HCT116 (cell line): ENCODE measurements at regions not wholly inside any gene's neighbourhood (a gene's known extent, or its start where the extent isn't known, plus 50 kb on each side); places are given as distances from the start of the nearest gene placed in this dataset.
"Not testable (repeated sequence)": the region's sequence is repeated elsewhere in the genome, so short reads cannot be mapped to it uniquely, and the experiment has no call there.

Source experiments
- ATAC-seq: fragments of 200-7000 bp; cut with Tn5 transposase; 2 replicates; pipeline ENCODE4 v1.9.1; 2020; ENCODE audit warnings: mild to moderate bottlenecking, moderate library complexity
- BruUV-seq: library from RNA; stranded (reverse); fragments of 400-500 nt; replicated peaks from 2 replicates; lab custom pipeline; 2021; lab: Mats Ljungman, UMichigan
- CTCF ChIA-PET: fragments of 300-600 bp; sonication (Branson Sonifier 250); formaldehyde crosslinking; loops from one replicate; lab custom pipeline; 2021; ENCODE audit warnings: antibody characterized with exemption; lab: Charles Lee
- POLR2A ChIA-PET: fragments of 300-600, 350-600 bp; sonication (Branson Sonifier 250); formaldehyde crosslinking; loops from one replicate; lab custom pipeline; 2021; ENCODE audit warnings: antibody characterized with exemption; lab: Charles Lee
- RAD21 ChIA-PET, 2 experiments: fragments of 300-600 bp; sonication (Branson Sonifier 250); formaldehyde crosslinking; loops; one replicate each; lab custom pipeline; 2023; ENCODE audit warnings: low total read pairs in 2 of 2; ENCODE audit not compliant: uncharacterized antibody in 2 of 2, unreplicated experiment in 2 of 2, low non-redundant PET in 1 of 2; lab: Charles Lee
- DNase-seq: peaks from one replicate; pipeline ENCODE4 v3.0.0-alpha.2; 2010; ENCODE audit warnings: low read depth, low spot score
- H2AFZ ChIP-seq: fragments of 200-600 bp; shearing (Covaris generic), sonication (generic); 2 replicates; pipeline ENCODE4 v1.6.1; 2017; ENCODE audit warnings: low read depth, mixed run types, mixed read lengths, antibody characterized with exemption, low read length; ENCODE audit not compliant: poor library complexity, severe bottlenecking
- H3K27ac ChIP-seq: 2 replicates; pipeline ENCODE4 v1.5.1; 2012; ENCODE audit warnings: low read depth, low read length
- H3K27me3 ChIP-seq: fragments of 200-600 bp; sonication (generic); 2 replicates; pipeline ENCODE4 v1.6.1; 2016; ENCODE audit warnings: mixed run types, low read length, mixed read lengths; ENCODE audit not compliant: insufficient read depth
- H3K36me3 ChIP-seq, 2 experiments: fragments of 200-500 bp in 1 of 2; fragments of 200-600 bp in 1 of 2; sonication (Bioruptor generic) in 1 of 2; sonication (generic) in 1 of 2; 2 replicates each; pipeline versions ENCODE4 v1.5.1 to v1.6.1; 2014 to 2016; ENCODE audit warnings: low read length in 2 of 2, inconsistent platforms in 1 of 2, mixed read lengths in 1 of 2, mixed run types in 1 of 2; ENCODE audit not compliant: insufficient read depth in 2 of 2, control insufficient read depth in 1 of 2
- H3K4me1 ChIP-seq, 2 experiments: fragments of 200-600 bp in 1 of 2; sonication (generic) in 1 of 2; 2 replicates each; pipeline versions ENCODE4 v1.5.1 to v1.6.1; 2012 to 2017; ENCODE audit warnings: low read length in 2 of 2, inconsistent platforms in 1 of 2, mild to moderate bottlenecking in 1 of 2, mixed read lengths in 1 of 2, mixed run types in 1 of 2, moderate library complexity in 1 of 2; ENCODE audit not compliant: insufficient read depth in 2 of 2, control insufficient read depth in 1 of 2
- H3K4me2 ChIP-seq: fragments of 200-600 bp; sonication (generic); 2 replicates; pipeline ENCODE4 v1.6.1; 2017; ENCODE audit warnings: mixed run types, low read length, mixed read lengths
- H3K4me3 ChIP-seq, 2 experiments: fragments of 200-600 bp in 1 of 2; sonication (generic) in 1 of 2; replicated peaks in 1 of 2; 2 replicates each; pipeline ENCODE4 v1.5.1; 2011 to 2016; ENCODE audit warnings: low read length in 2 of 2, control low read depth in 1 of 2, low read depth in 1 of 2, mild to moderate bottlenecking in 1 of 2, mixed read lengths in 1 of 2, mixed run types in 1 of 2
- H3K79me2 ChIP-seq: fragments of 200-600 bp; sonication (generic); 2 replicates; pipeline ENCODE4 v1.6.1; 2017; ENCODE audit warnings: mild to moderate bottlenecking, mixed run types, low read length, moderate library complexity, mixed read lengths; ENCODE audit not compliant: insufficient read depth
- H3K9ac ChIP-seq: fragments of 200-600 bp; sonication (generic); 2 replicates; pipeline ENCODE4 v1.6.1; 2016; ENCODE audit warnings: low read length, mixed read lengths
- H3K9me2 ChIP-seq: fragments of 200-600 bp; sonication (generic), shearing (Covaris generic); 2 replicates; pipeline ENCODE4 v1.6.1; 2017; ENCODE audit warnings: mixed run types, mild to moderate bottlenecking, moderate library complexity; ENCODE audit not compliant: insufficient read depth
- H3K9me3 ChIP-seq, 2 experiments: fragments of 200-500 bp in 1 of 2; fragments of 200-600 bp in 1 of 2; sonication (Bioruptor generic) in 1 of 2; sonication (generic) in 1 of 2; 2 replicates each; pipeline ENCODE4 v1.6.1; 2014 to 2017; ENCODE audit warnings: low read length in 2 of 2, mixed read lengths in 2 of 2, inconsistent platforms in 1 of 2, low read depth in 1 of 2, mild to moderate bottlenecking in 1 of 2, mixed run types in 1 of 2, moderate library complexity in 1 of 2; ENCODE audit not compliant: control insufficient read depth in 1 of 2, insufficient read depth in 1 of 2
- H4K20me1 ChIP-seq: fragments of 200-600 bp; sonication (generic), shearing (Covaris generic); 2 replicates; pipeline ENCODE4 v1.6.1; 2017; ENCODE audit warnings: mixed run types, mild to moderate bottlenecking, moderate library complexity; ENCODE audit not compliant: insufficient read depth
- CBX3 ChIP-seq: IDR thresholded peaks from 2 replicates; pipeline ENCODE4 v1.6.1; 2012; ENCODE audit warnings: low read depth
- EGR1 ChIP-seq: IDR thresholded peaks from 2 replicates; pipeline ENCODE4 v1.6.1; 2012; ENCODE audit warnings: low read depth
- ELF1 ChIP-seq: IDR thresholded peaks from 2 replicates; pipeline ENCODE4 v1.6.1; 2012; ENCODE audit warnings: low read depth, borderline replicate concordance
- EZH2 ChIP-seq: fragments of 200-600 bp; sonication (generic); IDR thresholded peaks from 2 replicates; pipeline ENCODE4 v1.6.1; 2017; ENCODE audit warnings: antibody characterized with exemption, mixed run types
- EZH2phosphoT487 ChIP-seq: fragments of 200-600 bp; IDR thresholded peaks from 2 replicates; pipeline ENCODE4 v1.6.1; 2018; ENCODE audit warnings: antibody characterized with exemption, borderline replicate concordance
- POLR2A ChIP-seq: IDR thresholded peaks from 2 replicates; pipeline ENCODE4 v1.7.0; 2011; ENCODE audit warnings: borderline replicate concordance; ENCODE audit not compliant: insufficient read depth, insufficient read length; ENCODE audit errors: extremely low read depth
- POLR2AphosphoS5 ChIP-seq: IDR thresholded peaks from 2 replicates; pipeline ENCODE4 v1.6.1; 2011; ENCODE audit warnings: mild to moderate bottlenecking, low read depth, low read length, moderate library complexity
- RAD21 ChIP-seq: IDR thresholded peaks from 2 replicates; pipeline ENCODE4 v1.6.1; 2012; ENCODE audit warnings: low read depth, mild to moderate bottlenecking
- SIN3A ChIP-seq: IDR thresholded peaks from 2 replicates; pipeline ENCODE4 v1.6.1; 2012; ENCODE audit warnings: low read depth
- YY1 ChIP-seq: IDR thresholded peaks from 2 replicates; pipeline ENCODE4 v1.6.1; 2011; ENCODE audit warnings: low read length, low read depth, moderate library complexity, mild to moderate bottlenecking; ENCODE audit not compliant: insufficient replicate concordance; ENCODE audit errors: extremely low read depth
- ZFX ChIP-seq: fragments of 450-650 bp; IDR thresholded peaks from 2 replicates; pipeline ENCODE4 v1.6.1; 2017
- intact Hi-C: fragments of 100-400 bp; cut with micrococcal nuclease; formaldehyde crosslinking; loops from 2 replicates; pipeline ENCODE4 v1.10.0; 2022
- TF ChIP-seq, protein P1 (sequence below): IDR thresholded peaks from 2 replicates; pipeline ENCODE4 v1.6.1; 2011; ENCODE audit warnings: mild to moderate bottlenecking, low read length, moderate library complexity; ENCODE audit not compliant: insufficient replicate concordance; ENCODE audit errors: extremely low read depth
- TF ChIP-seq, protein P2 (sequence below): IDR thresholded peaks from 2 replicates; pipeline ENCODE4 v1.6.1; 2012; ENCODE audit warnings: low read depth
- TF ChIP-seq, protein P3 (sequence below), 3 experiments: fragments of 200-600 bp in 1 of 3; sonication (generic) in 1 of 3; IDR thresholded peaks in 2 of 3; conservative IDR thresholded peaks in 1 of 3; 2 replicates each; pipeline ENCODE4 v1.5.1; 2012 to 2017; ENCODE audit warnings: low read depth in 2 of 3, low read length in 2 of 3, antibody characterized with exemption in 1 of 3, borderline replicate concordance in 1 of 3, control low read depth in 1 of 3, mild to moderate bottlenecking in 1 of 3, mixed read lengths in 1 of 3, mixed run types in 1 of 3, moderate library complexity in 1 of 3; ENCODE audit not compliant: insufficient read depth in 1 of 3

DNA sequence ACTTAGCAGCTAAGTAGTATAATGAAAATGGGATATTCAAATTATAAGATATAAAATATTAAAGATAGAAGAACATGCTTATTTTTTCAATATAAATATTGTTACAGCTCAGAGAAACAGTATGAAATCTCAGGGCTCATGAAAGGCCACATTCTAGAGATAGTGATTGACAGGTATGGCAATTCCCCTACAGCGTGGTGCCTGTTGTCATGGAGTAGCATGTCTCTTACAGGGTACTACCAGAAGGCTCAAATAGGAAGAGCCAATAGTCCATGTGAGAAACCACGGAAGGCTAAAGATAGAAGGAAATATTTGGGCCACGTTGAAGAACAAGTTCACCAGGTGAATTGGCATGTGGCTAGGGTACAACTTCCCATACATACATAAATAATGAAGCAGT is 522.9 kb upstream of the ZNF337 start:
- H3K4me1 ChIP-seq, RAD21 ChIA-PET, H3K9me3 ChIP-seq, H3K4me2 ChIP-seq, ATAC-seq, H3K27ac ChIP-seq, H3K4me3 ChIP-seq, H3K36me3 ChIP-seq, H2AFZ ChIP-seq, H3K79me2 ChIP-seq, H3K27me3 ChIP-seq, H4K20me1 ChIP-seq, H3K9ac ChIP-seq, BruUV-seq, POLR2A ChIA-PET, DNase-seq, H3K9me2 ChIP-seq, CTCF ChIA-PET: not testable (repeated sequence)
- intact Hi-C loops: loop anchor here (10.0 kb wide), 2 partner anchors 55 to 115 kb away; no protein-coding TSS in a partner anchor

DNA sequence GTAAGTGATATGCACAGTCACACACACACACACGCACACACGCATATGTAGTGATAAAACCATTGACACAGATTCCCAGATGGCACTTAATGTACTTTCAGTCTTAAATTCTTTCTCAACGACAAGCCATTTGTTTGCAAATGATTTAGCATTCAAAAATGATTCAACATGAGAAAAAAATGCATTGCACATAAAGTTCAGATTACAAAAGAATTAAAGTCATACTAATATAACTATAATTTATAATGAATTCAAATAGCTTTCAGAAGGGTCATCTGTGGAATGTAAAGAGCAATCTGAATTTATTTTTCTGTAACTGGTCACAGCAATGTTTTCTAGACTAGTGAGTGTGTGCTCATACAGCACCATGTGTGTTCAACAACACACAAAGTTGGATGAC is 521.6 kb upstream of the ZNF337 start:
- Histone ChIP-seq H3K4me1 (no peaks in the 10 kb centered on the region), H3K9me2 (no peaks in the 10 kb centered on the region), H3K36me3 (no peaks in the 10 kb centered on the region), H3K4me3 (no peak overlapping the region), H2AFZ (no peak overlapping the region), H4K20me1 (no peaks in the 10 kb centered on the region), H3K9me3 (no peaks in the 10 kb centered on the region), H3K27me3 (peaks cover 4% of the 10 kb centered on the region), H3K79me2 (no peaks in the 10 kb centered on the region), H3K9ac (no peak overlapping the region), H3K27ac (no peak overlapping the region), H3K4me2 (no peak overlapping the region)
- RAD21 ChIA-PET: no interaction called here
- intact Hi-C loops: loop anchor here (10.0 kb wide), 2 partner anchors 54 to 116 kb away; no protein-coding TSS in a partner anchor
- BruUV-seq: no TSS peak
- POLR2A ChIA-PET: no interaction called here
- DNase-seq (no peak), ATAC-seq (no peak)
- CTCF ChIA-PET: no interaction called here
- TF ChIP-seq RAD21 (no peak), EZH2 (no peak), ELF1 (no peak), EZH2phosphoT487 (no peak), SIN3A (no peak), POLR2A (no peak), ZFX (no peak), POLR2AphosphoS5 (no peak), CBX3 (no peak), YY1 (no peak), EGR1 (no peak)
- TF ChIP-seq, protein P1, sequence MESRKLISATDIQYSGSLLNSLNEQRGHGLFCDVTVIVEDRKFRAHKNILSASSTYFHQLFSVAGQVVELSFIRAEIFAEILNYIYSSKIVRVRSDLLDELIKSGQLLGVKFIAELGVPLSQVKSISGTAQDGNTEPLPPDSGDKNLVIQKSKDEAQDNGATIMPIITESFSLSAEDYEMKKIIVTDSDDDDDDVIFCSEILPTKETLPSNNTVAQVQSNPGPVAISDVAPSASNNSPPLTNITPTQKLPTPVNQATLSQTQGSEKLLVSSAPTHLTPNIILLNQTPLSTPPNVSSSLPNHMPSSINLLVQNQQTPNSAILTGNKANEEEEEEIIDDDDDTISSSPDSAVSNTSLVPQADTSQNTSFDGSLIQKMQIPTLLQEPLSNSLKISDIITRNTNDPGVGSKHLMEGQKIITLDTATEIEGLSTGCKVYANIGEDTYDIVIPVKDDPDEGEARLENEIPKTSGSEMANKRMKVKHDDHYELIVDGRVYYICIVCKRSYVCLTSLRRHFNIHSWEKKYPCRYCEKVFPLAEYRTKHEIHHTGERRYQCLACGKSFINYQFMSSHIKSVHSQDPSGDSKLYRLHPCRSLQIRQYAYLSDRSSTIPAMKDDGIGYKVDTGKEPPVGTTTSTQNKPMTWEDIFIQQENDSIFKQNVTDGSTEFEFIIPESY: no peak
- TF ChIP-seq, protein P2, sequence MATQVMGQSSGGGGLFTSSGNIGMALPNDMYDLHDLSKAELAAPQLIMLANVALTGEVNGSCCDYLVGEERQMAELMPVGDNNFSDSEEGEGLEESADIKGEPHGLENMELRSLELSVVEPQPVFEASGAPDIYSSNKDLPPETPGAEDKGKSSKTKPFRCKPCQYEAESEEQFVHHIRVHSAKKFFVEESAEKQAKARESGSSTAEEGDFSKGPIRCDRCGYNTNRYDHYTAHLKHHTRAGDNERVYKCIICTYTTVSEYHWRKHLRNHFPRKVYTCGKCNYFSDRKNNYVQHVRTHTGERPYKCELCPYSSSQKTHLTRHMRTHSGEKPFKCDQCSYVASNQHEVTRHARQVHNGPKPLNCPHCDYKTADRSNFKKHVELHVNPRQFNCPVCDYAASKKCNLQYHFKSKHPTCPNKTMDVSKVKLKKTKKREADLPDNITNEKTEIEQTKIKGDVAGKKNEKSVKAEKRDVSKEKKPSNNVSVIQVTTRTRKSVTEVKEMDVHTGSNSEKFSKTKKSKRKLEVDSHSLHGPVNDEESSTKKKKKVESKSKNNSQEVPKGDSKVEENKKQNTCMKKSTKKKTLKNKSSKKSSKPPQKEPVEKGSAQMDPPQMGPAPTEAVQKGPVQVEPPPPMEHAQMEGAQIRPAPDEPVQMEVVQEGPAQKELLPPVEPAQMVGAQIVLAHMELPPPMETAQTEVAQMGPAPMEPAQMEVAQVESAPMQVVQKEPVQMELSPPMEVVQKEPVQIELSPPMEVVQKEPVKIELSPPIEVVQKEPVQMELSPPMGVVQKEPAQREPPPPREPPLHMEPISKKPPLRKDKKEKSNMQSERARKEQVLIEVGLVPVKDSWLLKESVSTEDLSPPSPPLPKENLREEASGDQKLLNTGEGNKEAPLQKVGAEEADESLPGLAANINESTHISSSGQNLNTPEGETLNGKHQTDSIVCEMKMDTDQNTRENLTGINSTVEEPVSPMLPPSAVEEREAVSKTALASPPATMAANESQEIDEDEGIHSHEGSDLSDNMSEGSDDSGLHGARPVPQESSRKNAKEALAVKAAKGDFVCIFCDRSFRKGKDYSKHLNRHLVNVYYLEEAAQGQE: no peak
- TF ChIP-seq, protein P3, sequence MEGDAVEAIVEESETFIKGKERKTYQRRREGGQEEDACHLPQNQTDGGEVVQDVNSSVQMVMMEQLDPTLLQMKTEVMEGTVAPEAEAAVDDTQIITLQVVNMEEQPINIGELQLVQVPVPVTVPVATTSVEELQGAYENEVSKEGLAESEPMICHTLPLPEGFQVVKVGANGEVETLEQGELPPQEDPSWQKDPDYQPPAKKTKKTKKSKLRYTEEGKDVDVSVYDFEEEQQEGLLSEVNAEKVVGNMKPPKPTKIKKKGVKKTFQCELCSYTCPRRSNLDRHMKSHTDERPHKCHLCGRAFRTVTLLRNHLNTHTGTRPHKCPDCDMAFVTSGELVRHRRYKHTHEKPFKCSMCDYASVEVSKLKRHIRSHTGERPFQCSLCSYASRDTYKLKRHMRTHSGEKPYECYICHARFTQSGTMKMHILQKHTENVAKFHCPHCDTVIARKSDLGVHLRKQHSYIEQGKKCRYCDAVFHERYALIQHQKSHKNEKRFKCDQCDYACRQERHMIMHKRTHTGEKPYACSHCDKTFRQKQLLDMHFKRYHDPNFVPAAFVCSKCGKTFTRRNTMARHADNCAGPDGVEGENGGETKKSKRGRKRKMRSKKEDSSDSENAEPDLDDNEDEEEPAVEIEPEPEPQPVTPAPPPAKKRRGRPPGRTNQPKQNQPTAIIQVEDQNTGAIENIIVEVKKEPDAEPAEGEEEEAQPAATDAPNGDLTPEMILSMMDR (IDR thresholded peaks at IDR 0.05 in 2 of 3, conservative IDR thresholded peaks at IDR 0.05 in 1 of 3; ENCODE audit: borderline replicate concordance in 1 of 3, insufficient read depth in 1 of 3, low read depth in 2 of 3, low read length in 2 of 3): no peak
